HFFc6 (cell line): ENCODE measurements at regions not wholly inside any gene's neighbourhood (a gene's known extent, or its start where the extent isn't known, plus 50 kb on each side); places are given as distances from the start of the nearest gene placed in this dataset.

Experiments used
- DNase-seq: peaks from one replicate; pipeline ENCODE4 v3.0.0-alpha.2; 2018
- H3K27ac Mint-ChIP-seq: 2 replicates; pipeline ENCODE4 v1.8.0; 2020; ENCODE audit warnings: mild to moderate bottlenecking, mixed read lengths
- H3K27me3 Mint-ChIP-seq: 2 replicates; pipeline ENCODE4 v1.8.0; 2021; ENCODE audit warnings: mild to moderate bottlenecking, moderate library complexity, mixed read lengths; ENCODE audit not compliant: insufficient read depth
- H3K36me3 Mint-ChIP-seq: 2 replicates; pipeline ENCODE4 v1.8.0; 2021; ENCODE audit warnings: low read depth, mixed read lengths
- H3K4me1 Mint-ChIP-seq: 2 replicates; pipeline ENCODE4 v1.8.0; 2020; ENCODE audit warnings: low read depth, mixed read lengths
- H3K4me3 Mint-ChIP-seq: 2 replicates; pipeline ENCODE4 v1.8.0; 2020; ENCODE audit warnings: mild to moderate bottlenecking, moderate library complexity, mixed read lengths
- H3K9me3 Mint-ChIP-seq: 2 replicates; pipeline ENCODE4 v1.8.0; 2020; ENCODE audit warnings: mild to moderate bottlenecking, mixed read lengths
- TF ChIP-seq, protein P1 (sequence below): fragments of 200-600 bp; sonication (generic); IDR thresholded peaks from 2 replicates; pipeline ENCODE4 v1.5.0; 2021; ENCODE audit warnings: antibody characterized with exemption, mild to moderate bottlenecking

DNA sequence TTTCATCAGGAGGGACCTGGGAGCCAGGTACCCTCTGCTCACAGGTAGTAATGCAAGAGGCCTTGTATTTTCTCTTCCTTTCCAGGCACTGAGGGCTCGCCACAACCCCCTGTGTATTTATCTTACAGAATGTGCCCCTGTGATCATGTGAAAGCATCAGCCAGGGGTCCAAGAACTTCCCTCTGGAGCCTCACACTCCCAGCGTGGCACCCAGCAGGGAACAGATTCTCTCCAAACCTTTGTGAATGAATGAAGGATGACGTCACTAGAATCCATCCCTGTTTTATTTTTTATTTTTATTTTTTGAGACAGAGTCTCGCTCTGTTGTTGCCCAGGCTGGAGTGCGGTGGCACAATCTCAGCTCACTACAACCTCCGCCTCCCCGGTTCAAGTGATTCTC is 107.3 kb upstream of the IER5L start:
- no peaks in the 10 kb centered on the region for H3K9me3 Mint-ChIP-seq
- DNase-seq = no peak
- peaks cover 4% of the 10 kb centered on the region for H3K27me3 Mint-ChIP-seq
- H3K36me3 Mint-ChIP-seq = no peaks in the 10 kb centered on the region
- TF ChIP-seq, protein P1, sequence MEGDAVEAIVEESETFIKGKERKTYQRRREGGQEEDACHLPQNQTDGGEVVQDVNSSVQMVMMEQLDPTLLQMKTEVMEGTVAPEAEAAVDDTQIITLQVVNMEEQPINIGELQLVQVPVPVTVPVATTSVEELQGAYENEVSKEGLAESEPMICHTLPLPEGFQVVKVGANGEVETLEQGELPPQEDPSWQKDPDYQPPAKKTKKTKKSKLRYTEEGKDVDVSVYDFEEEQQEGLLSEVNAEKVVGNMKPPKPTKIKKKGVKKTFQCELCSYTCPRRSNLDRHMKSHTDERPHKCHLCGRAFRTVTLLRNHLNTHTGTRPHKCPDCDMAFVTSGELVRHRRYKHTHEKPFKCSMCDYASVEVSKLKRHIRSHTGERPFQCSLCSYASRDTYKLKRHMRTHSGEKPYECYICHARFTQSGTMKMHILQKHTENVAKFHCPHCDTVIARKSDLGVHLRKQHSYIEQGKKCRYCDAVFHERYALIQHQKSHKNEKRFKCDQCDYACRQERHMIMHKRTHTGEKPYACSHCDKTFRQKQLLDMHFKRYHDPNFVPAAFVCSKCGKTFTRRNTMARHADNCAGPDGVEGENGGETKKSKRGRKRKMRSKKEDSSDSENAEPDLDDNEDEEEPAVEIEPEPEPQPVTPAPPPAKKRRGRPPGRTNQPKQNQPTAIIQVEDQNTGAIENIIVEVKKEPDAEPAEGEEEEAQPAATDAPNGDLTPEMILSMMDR = no peak
- no peak overlapping the region for H3K4me3 Mint-ChIP-seq
- H3K27ac Mint-ChIP-seq = no peak overlapping the region
- H3K4me1 Mint-ChIP-seq = no peaks in the 10 kb centered on the region

DNA sequence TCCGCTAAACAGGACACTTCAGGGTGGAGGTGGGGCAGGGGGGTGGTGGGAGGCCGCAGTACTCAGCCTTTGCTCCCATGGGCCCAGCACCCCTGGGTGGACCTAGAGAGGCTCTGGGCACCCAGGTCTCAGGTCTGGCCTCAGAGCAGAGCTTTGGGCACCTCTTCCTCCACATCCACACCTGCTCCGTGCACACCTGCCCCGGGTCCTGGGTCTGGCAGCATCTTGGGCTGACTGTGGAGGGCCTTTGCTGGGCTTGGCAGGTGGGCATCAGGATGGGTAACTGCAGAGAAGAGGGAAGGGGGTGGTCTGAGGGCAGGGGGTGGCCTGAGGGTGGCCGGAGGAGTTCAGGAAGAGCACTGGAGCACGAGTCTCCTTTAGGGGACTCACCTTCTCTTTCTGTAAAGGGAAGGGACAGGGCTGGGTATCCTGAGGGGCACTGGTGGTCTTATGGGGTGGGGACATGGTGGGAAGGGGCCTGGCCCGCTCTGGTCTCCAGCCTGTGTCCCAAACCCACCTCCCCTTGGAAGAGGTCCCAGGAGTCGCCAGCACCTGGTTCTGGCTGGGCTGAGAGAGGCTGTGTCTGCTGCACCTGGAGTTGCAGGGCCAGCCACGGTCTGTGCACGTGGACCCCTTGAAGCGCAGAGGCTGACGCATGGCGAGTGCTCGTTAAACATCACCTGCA is 106.7 kb upstream of the IER5L start:
- DNase-seq = no peak
- no peaks in the 10 kb centered on the region for H3K9me3 Mint-ChIP-seq
- H3K36me3 Mint-ChIP-seq = no peaks in the 10 kb centered on the region
- H3K27me3 Mint-ChIP-seq = peaks cover 4% of the 10 kb centered on the region
- no peaks in the 10 kb centered on the region for H3K4me1 Mint-ChIP-seq
- H3K27ac Mint-ChIP-seq = no peak overlapping the region
- no peak overlapping the region for H3K4me3 Mint-ChIP-seq
- TF ChIP-seq, protein P1 = no peak

DNA sequence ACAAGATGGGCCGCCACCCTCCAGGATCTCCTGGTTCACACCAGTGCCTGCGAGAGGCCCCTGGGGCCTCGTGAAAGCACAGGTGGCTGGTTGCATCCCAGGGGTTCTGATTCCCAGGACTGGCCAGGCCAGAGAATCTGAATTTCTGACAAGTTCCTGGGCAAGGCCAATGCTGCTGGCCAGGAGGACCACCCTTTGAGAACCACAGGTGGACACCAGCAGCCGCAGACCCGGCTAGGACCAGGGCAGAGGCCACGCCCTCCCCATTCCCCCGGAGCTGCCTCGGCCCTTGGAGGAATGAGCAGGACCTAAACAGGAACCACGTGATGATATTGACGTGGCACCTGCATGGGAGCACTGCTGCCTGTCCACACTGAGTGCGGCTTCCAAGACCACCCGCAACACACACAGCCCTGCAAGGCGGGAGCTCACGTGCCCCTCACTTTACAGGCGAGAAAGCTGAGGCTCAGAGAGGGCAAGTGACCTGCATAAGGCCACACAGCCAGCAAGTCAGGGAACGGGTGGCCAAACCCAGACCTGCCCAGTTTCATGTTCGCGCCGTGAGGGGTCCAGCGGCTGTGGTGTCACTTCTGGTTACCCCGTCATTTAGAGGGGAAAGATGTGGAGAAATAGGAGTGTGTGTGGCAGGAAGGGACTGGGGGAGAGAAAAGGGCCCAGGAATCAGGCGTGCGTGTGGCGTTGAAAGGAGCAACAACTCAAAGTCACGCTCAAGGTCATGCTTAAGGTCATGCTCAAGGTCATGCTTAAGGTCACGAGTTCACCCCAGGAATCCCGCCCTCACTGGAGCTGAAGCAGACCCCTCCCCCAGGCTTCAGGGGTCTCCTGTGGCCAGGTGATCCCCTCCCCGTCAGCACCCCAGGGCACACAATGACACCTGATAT is 105.9 kb upstream of the IER5L start:
- TF ChIP-seq, protein P1 = no peak
- peaks cover 4% of the 10 kb centered on the region for H3K27me3 Mint-ChIP-seq
- H3K27ac Mint-ChIP-seq = no peak overlapping the region
- H3K9me3 Mint-ChIP-seq = no peaks in the 10 kb centered on the region
- H3K4me3 Mint-ChIP-seq = no peak overlapping the region
- no peaks in the 10 kb centered on the region for H3K4me1 Mint-ChIP-seq
- H3K36me3 Mint-ChIP-seq = no peaks in the 10 kb centered on the region
- DNase-seq = no peak

DNA sequence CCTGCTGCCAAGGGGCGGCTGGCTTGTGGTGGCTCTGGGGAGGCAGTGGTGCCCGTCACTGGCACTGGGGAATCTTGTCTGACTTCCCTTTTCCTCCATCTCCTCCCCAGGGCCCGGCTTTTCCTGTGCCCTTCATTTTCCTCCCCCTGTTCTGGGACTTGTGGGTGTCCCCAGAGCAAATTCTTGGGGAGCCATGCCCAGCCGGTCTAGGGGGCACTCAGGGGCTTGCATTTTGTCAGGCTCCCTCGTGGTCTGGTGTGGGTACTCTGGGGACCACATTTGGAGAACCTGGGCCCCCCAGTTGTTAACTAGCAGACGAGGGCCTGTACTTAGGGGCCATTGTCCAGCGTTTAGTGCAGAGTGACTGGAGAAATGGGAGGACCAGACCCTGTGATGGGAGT is 105.2 kb upstream of the IER5L start:
- no peak for DNase-seq
- H3K4me1 Mint-ChIP-seq = peaks cover 5% of the 10 kb centered on the region; the same call in 1 of the 2 replicates
- peaks cover 4% of the 10 kb centered on the region for H3K27me3 Mint-ChIP-seq
- TF ChIP-seq, protein P1 = no peak
- no peak overlapping the region for H3K4me3 Mint-ChIP-seq
- no peaks in the 10 kb centered on the region for H3K36me3 Mint-ChIP-seq
- H3K27ac Mint-ChIP-seq = no peak overlapping the region
- H3K9me3 Mint-ChIP-seq = no peaks in the 10 kb centered on the region

DNA sequence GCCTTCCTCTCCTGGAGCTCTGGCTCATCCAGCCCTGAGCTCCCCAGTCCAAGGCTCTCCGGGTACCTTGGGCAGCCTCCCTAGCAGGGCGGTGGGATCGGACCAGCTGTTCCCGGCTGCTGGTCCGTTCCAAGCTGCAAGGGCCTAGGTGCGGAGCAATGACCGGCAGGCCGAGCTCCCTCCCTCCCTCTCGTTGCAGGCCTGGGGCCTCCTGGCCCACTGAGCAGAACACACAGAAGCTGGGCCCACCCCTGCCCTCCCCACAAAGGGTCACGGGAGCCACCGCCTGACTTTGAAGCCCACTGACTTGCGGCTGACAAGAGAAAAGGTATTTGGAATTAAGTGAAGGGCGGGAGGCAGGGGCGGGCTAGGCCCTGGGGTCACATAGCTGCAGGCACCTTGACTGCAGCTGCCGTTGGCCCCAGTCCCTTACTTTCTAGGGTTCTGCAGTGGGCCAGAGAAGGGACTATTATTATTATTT is 104.7 kb upstream of the IER5L start:
- TF ChIP-seq, protein P1 = no peak
- no peak overlapping the region for H3K27ac Mint-ChIP-seq
- H3K36me3 Mint-ChIP-seq = no peaks in the 10 kb centered on the region
- H3K4me3 Mint-ChIP-seq = no peak overlapping the region
- DNase-seq = no peak
- H3K9me3 Mint-ChIP-seq = no peaks in the 10 kb centered on the region
- H3K4me1 Mint-ChIP-seq = peaks cover 8% of the 10 kb centered on the region; the same call in 1 of the 2 replicates
- peaks cover 2% of the 10 kb centered on the region for H3K27me3 Mint-ChIP-seq
